GM12878 (cell line): ENCODE measurements at regions not wholly inside any gene's neighbourhood (a gene's known extent, or its start where the extent isn't known, plus 50 kb on each side); places are given as distances from the start of the nearest gene placed in this dataset.

Source experiments
- ATAC-seq: fragments of 200-7000 bp; cut with Tn5 transposase; 3 replicates; pipeline ENCODE4 v1.9.1; 2020; ENCODE audit warnings: mild to moderate bottlenecking, moderate library complexity
- BruUV-seq: library from RNA; stranded (reverse); fragments of 400-500 nt; replicated peaks from 2 replicates; lab custom pipeline; 2021; lab: Mats Ljungman, UMichigan
- CTCF ChIA-PET: fragments of 300-600 bp; sonication (Branson Sonifier 250); formaldehyde crosslinking; extraction: SDS; loops from one replicate; lab custom pipeline; 2021; ENCODE audit warnings: inconsistent platforms; lab: Yijun Ruan, JAX
- POLR2A ChIA-PET: fragments of 350-600 bp; formaldehyde crosslinking; extraction: SDS; loops from one replicate; lab custom pipeline; 2021; ENCODE audit warnings: inconsistent platforms; lab: Charles Lee
- RAD21 ChIA-PET: fragments of 300-600 bp; sonication (Branson Sonifier 250); formaldehyde crosslinking; loops from one replicate; lab custom pipeline; 2023; ENCODE audit warnings: antibody characterized with exemption; ENCODE audit not compliant: unreplicated experiment; lab: Charles Lee
- SMC1A ChIA-PET: fragments of 300-600 bp; sonication (Branson Sonifier 250); formaldehyde crosslinking; loops from one replicate; lab custom pipeline; 2023; ENCODE audit not compliant: unreplicated experiment, uncharacterized antibody; lab: Charles Lee
- DNase-seq: peaks from one replicate; pipeline ENCODE4 v3.0.0-alpha.2; 2011; ENCODE audit warnings: low read depth, low spot score
- FAIRE-seq: peaks from 3 replicates; lab custom pipeline; 2011; peaks lifted over from hg19 to GRCh38; lab: Jason Lieb, UNC
- H2AFZ ChIP-seq: 2 replicates; pipeline ENCODE4 v1.6.0; 2011; ENCODE audit warnings: low read depth, low read length, control low read depth; ENCODE audit not compliant: control insufficient read depth
- H3K27ac ChIP-seq: 2 replicates; pipeline ENCODE4 v1.5.1; 2011; ENCODE audit warnings: control low read depth; ENCODE audit not compliant: control insufficient read depth, insufficient read depth
- H3K27me3 ChIP-seq, 2 experiments: replicated peaks in 1 of 2; 2 replicates each; pipeline versions ENCODE4 v1.6.0 to v1.6.1; 2011; ENCODE audit warnings: low read length in 1 of 2; ENCODE audit not compliant: control insufficient read depth in 2 of 2, insufficient read depth in 2 of 2
- H3K36me3 ChIP-seq, 2 experiments: 2 replicates each; pipeline ENCODE4 v1.5.1; 2011; ENCODE audit warnings: low read length in 1 of 2; ENCODE audit not compliant: control insufficient read depth in 2 of 2, insufficient read depth in 2 of 2
- H3K4me1 ChIP-seq: 2 replicates; pipeline ENCODE4 v1.6.1; 2011; ENCODE audit warnings: mild to moderate bottlenecking, low read length, moderate library complexity, mixed read lengths; ENCODE audit not compliant: control insufficient read depth, insufficient read depth
- H3K4me2 ChIP-seq: 2 replicates; pipeline ENCODE4 v1.6.0; 2011; ENCODE audit warnings: control low read depth; ENCODE audit not compliant: control insufficient read depth, insufficient read depth
- H3K4me3 ChIP-seq: fragments of 200-600 bp; sonication (generic); 2 replicates; pipeline ENCODE4 v1.5.1; 2016
- H3K79me2 ChIP-seq: 2 replicates; pipeline ENCODE4 v1.6.0; 2011; ENCODE audit warnings: low read length; ENCODE audit not compliant: control insufficient read depth, insufficient read depth
- H3K9ac ChIP-seq: 2 replicates; pipeline ENCODE4 v1.8.0; 2011; ENCODE audit warnings: low read length, control low read depth, mixed read lengths; ENCODE audit not compliant: control insufficient read depth, insufficient read depth
- H3K9me3 ChIP-seq: replicated peaks from 3 replicates; pipeline ENCODE4 v1.5.1; 2011; ENCODE audit warnings: mild to moderate bottlenecking, low read length; ENCODE audit not compliant: control insufficient read depth, insufficient read depth
- H4K20me1 ChIP-seq: 2 replicates; pipeline ENCODE4 v1.6.0; 2011; ENCODE audit not compliant: control insufficient read depth, insufficient read depth
- CBFB ChIP-seq: IDR thresholded peaks from 2 replicates; pipeline ENCODE4 v1.6.1; 2016; ENCODE audit warnings: antibody characterized with exemption, low read depth
- DPF2 ChIP-seq: fragments of 450-650 bp; IDR thresholded peaks from 2 replicates; pipeline ENCODE4 v1.6.1; 2017; ENCODE audit warnings: mild to moderate bottlenecking
- IKZF1 ChIP-seq: fragments of 450-650 bp; conservative IDR thresholded peaks from 2 replicates; pipeline ENCODE4 v1.6.1; 2017; ENCODE audit warnings: antibody characterized with exemption, mild to moderate bottlenecking
- MYC ChIP-seq: IDR thresholded peaks from 2 replicates; pipeline ENCODE4 v1.6.1; 2011; ENCODE audit warnings: mild to moderate bottlenecking, low read length, moderate library complexity, inconsistent platforms; ENCODE audit not compliant: insufficient read depth, insufficient replicate concordance, insufficient read length, severe bottlenecking
- POU2F2 ChIP-seq: IDR thresholded peaks from 3 replicates; pipeline ENCODE4 v1.6.1; 2011; ENCODE audit warnings: low read depth, mild to moderate bottlenecking, low read length, borderline replicate concordance
- SREBF2 ChIP-seq: IDR thresholded peaks from 2 replicates; pipeline ENCODE4 v1.6.1; 2012; ENCODE audit warnings: mild to moderate bottlenecking, low read length
- WRNIP1 ChIP-seq: IDR thresholded peaks from 2 replicates; pipeline ENCODE4 v1.6.1; 2011; ENCODE audit warnings: low read depth, low read length, improper control_type of control experiment, borderline replicate concordance
- YBX1 ChIP-seq: fragments of 450-650 bp; IDR thresholded peaks from 2 replicates; pipeline ENCODE4 v1.6.1; 2016; ENCODE audit warnings: antibody characterized with exemption
- WGBS: methylation state at CpG from one replicate; pipeline ENCODE4 v1.1.6; 2016; ENCODE audit warnings: low lambda C conversion rate; ENCODE audit not compliant: insufficient replicate concordance, insufficient coverage; ENCODE audit errors: missing lambda C conversion rate; 5-methylcytosine and 5-hydroxymethylcytosine counted together
- in situ Hi-C: fragments of 300-500 bp; cut with MboI; formaldehyde crosslinking; loops from 9 replicates; pipeline ENCODE4 v1.14.3; 2018; ENCODE audit warnings: mixed read lengths
- intact Hi-C: fragments of 100-400 bp; cut with micrococcal nuclease; formaldehyde crosslinking; loops from one replicate; pipeline ENCODE4 v1.14.2; 2022; ENCODE audit not compliant: unreplicated experiment
- TF ChIP-seq, protein P1 (sequence below): IDR thresholded peaks from 2 replicates; pipeline ENCODE4 v1.6.1; 2011; ENCODE audit warnings: low read depth, low read length, improper control_type of control experiment, borderline replicate concordance
- TF ChIP-seq, protein P2 (sequence below): fragments of 450-650 bp; IDR thresholded peaks from 2 replicates; pipeline ENCODE4 v1.6.1; 2016; ENCODE audit warnings: mild to moderate bottlenecking
- TF ChIP-seq, protein P3 (sequence below): fragments of 150-350 bp; IDR thresholded peaks from 2 replicates; pipeline ENCODE4 v1.6.1; 2014; ENCODE audit warnings: mild to moderate bottlenecking, low read depth, low read length
- TF ChIP-seq, protein P4 (sequence below): fragments of 450-650 bp; conservative IDR thresholded peaks from 2 replicates; pipeline ENCODE4 v1.6.1; 2017; ENCODE audit warnings: mild to moderate bottlenecking, moderate library complexity
- TF ChIP-seq, protein P5 (sequence below): fragments of 450-650 bp; IDR thresholded peaks from 2 replicates; pipeline ENCODE4 v1.6.1; 2016; ENCODE audit warnings: mild to moderate bottlenecking, moderate library complexity, borderline replicate concordance

DNA sequence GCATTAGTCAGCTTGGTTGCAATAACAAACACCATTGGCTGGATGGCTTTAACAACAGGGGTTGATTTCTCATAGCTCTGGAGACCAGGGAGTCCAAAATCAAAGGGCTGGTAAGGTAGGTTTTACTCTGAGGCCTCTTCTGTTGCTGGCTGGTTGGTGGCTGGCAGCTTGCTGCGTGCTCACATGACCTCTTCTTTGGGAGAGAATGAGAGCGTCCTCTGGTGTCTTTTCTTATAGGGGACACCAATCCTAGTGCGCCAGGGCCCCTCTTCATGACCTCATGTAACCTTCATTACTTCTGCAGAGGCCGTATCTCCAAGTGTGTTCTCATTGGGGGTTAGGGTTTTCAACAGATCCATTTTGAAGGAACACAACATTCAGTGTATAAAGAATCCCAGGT, 1308.3 kb downstream of the TBC1D22A start:
- RAD21 ChIA-PET: no interaction called here
- CTCF ChIA-PET: no interaction called here
- in situ Hi-C loops: no loop called here
- Histone ChIP-seq H3K36me3 (no peaks in the 10 kb centered on the region), H3K27me3 (no peaks in the 10 kb centered on the region), H4K20me1 (no peaks in the 10 kb centered on the region), H3K27ac (no peak overlapping the region), H3K4me2 (no peak overlapping the region), H3K9me3 (no peaks in the 10 kb centered on the region; the same call in 2 of the 3 replicates), H3K79me2 (no peaks in the 10 kb centered on the region), H2AFZ (no peak overlapping the region), H3K9ac (no peak overlapping the region), H3K4me3 (no peak overlapping the region), H3K4me1 (peaks cover 11% of the 10 kb centered on the region)
- no peak for TF ChIP-seq SREBF2
- no peak for TF ChIP-seq YBX1
- no peak for TF ChIP-seq DPF2
- TF ChIP-seq, protein P1, sequence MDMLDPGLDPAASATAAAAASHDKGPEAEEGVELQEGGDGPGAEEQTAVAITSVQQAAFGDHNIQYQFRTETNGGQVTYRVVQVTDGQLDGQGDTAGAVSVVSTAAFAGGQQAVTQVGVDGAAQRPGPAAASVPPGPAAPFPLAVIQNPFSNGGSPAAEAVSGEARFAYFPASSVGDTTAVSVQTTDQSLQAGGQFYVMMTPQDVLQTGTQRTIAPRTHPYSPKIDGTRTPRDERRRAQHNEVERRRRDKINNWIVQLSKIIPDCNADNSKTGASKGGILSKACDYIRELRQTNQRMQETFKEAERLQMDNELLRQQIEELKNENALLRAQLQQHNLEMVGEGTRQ: no peak
- no peak for TF ChIP-seq IKZF1
- TF ChIP-seq, protein P2, sequence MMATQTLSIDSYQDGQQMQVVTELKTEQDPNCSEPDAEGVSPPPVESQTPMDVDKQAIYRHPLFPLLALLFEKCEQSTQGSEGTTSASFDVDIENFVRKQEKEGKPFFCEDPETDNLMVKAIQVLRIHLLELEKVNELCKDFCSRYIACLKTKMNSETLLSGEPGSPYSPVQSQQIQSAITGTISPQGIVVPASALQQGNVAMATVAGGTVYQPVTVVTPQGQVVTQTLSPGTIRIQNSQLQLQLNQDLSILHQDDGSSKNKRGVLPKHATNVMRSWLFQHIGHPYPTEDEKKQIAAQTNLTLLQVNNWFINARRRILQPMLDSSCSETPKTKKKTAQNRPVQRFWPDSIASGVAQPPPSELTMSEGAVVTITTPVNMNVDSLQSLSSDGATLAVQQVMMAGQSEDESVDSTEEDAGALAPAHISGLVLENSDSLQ: no peak
- TF ChIP-seq, protein P3, sequence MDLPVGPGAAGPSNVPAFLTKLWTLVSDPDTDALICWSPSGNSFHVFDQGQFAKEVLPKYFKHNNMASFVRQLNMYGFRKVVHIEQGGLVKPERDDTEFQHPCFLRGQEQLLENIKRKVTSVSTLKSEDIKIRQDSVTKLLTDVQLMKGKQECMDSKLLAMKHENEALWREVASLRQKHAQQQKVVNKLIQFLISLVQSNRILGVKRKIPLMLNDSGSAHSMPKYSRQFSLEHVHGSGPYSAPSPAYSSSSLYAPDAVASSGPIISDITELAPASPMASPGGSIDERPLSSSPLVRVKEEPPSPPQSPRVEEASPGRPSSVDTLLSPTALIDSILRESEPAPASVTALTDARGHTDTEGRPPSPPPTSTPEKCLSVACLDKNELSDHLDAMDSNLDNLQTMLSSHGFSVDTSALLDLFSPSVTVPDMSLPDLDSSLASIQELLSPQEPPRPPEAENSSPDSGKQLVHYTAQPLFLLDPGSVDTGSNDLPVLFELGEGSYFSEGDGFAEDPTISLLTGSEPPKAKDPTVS: no peak
- TF ChIP-seq MYC: no peak
- TF ChIP-seq, protein P4, sequence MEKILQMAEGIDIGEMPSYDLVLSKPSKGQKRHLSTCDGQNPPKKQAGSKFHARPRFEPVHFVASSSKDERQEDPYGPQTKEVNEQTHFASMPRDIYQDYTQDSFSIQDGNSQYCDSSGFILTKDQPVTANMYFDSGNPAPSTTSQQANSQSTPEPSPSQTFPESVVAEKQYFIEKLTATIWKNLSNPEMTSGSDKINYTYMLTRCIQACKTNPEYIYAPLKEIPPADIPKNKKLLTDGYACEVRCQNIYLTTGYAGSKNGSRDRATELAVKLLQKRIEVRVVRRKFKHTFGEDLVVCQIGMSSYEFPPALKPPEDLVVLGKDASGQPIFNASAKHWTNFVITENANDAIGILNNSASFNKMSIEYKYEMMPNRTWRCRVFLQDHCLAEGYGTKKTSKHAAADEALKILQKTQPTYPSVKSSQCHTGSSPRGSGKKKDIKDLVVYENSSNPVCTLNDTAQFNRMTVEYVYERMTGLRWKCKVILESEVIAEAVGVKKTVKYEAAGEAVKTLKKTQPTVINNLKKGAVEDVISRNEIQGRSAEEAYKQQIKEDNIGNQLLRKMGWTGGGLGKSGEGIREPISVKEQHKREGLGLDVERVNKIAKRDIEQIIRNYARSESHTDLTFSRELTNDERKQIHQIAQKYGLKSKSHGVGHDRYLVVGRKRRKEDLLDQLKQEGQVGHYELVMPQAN: no peak
- no peak for TF ChIP-seq WRNIP1
- no peak for TF ChIP-seq POU2F2
- TF ChIP-seq, protein P5, sequence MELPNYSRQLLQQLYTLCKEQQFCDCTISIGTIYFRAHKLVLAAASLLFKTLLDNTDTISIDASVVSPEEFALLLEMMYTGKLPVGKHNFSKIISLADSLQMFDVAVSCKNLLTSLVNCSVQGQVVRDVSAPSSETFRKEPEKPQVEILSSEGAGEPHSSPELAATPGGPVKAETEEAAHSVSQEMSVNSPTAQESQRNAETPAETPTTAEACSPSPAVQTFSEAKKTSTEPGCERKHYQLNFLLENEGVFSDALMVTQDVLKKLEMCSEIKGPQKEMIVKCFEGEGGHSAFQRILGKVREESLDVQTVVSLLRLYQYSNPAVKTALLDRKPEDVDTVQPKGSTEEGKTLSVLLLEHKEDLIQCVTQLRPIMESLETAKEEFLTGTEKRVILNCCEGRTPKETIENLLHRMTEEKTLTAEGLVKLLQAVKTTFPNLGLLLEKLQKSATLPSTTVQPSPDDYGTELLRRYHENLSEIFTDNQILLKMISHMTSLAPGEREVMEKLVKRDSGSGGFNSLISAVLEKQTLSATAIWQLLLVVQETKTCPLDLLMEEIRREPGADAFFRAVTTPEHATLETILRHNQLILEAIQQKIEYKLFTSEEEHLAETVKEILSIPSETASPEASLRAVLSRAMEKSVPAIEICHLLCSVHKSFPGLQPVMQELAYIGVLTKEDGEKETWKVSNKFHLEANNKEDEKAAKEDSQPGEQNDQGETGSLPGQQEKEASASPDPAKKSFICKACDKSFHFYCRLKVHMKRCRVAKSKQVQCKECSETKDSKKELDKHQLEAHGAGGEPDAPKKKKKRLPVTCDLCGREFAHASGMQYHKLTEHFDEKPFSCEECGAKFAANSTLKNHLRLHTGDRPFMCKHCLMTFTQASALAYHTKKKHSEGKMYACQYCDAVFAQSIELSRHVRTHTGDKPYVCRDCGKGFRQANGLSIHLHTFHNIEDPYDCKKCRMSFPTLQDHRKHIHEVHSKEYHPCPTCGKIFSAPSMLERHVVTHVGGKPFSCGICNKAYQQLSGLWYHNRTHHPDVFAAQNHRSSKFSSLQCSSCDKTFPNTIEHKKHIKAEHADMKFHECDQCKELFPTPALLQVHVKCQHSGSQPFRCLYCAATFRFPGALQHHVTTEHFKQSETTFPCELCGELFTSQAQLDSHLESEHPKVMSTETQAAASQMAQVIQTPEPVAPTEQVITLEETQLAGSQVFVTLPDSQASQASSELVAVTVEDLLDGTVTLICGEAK: no peak
- TF ChIP-seq CBFB: no peak
- POLR2A ChIA-PET: no interaction called here
- FAIRE-seq: no peak
- 60% methylated on average over 4 of the region's 4 CpGs for WGBS
- SMC1A ChIA-PET: no interaction called here
- no peak for ATAC-seq
- no TSS peak for BruUV-seq
- no peak for DNase-seq
- intact Hi-C loops: no loop called here
